Adrenal gland (tissue), 5 donors: ENCODE measurements at regions not wholly inside any gene's neighbourhood (a gene's known extent, or its start where the extent isn't known, plus 50 kb on each side); places are given as distances from the start of the nearest gene placed in this dataset.

Experiments used
- POLR2A ChIP-seq, 2 donors: fragments of 450-650 bp; IDR thresholded peaks; one replicate each; pipeline ENCODE4 v1.6.1; 2017; ENCODE audit warnings: antibody characterized with exemption in 2 of 2, mild to moderate bottlenecking in 2 of 2, moderate library complexity in 1 of 2
- TF ChIP-seq, protein P1 (sequence below), 6 experiments: fragments of 450-650 bp in 4 of 6; fragments of 200-600 bp in 2 of 6; sonication (generic) in 1 of 6; IDR thresholded peaks; 1 replicate in 5 of 6; 2 replicates in 1 of 6; pipeline versions ENCODE4 v1.5.1 to v1.8.0; 2016 to 2021; ENCODE audit warnings: antibody characterized with exemption in 6 of 6, mild to moderate bottlenecking in 2 of 6, moderate library complexity in 1 of 6
- donor health status: DM: no; HTN: no; CAD: no.

DNA sequence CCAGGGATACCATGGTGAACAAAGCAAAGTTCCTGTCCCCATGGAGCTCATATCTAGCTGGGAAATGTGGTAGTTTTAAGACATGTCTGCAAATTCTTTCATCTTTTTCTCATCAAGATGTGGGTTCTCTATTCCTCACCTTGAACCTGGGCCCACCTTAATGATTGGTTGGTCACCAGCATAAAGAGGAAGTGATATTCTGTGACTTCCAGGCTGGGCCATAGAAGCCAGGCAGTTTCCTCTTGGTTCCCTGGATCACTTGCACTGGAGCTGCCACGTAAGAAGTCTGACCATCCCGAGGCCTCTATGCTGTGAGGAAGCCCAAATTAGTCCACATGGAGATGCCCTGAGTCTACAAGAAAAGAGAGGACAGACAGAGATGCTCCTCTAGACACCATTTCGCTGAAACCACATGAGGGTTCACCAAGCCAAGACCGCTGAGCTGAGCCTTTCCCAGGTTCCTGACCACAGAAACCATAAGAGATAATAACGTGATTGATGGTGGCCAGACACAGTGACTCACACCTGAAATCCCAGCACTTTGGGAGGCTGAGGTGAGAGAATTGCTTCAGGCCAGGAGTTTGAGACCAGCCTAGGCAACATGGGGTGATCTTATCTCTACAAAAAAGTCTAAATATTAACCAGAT, 119.5 kb upstream of the ISX start:
- TF ChIP-seq, protein P1, sequence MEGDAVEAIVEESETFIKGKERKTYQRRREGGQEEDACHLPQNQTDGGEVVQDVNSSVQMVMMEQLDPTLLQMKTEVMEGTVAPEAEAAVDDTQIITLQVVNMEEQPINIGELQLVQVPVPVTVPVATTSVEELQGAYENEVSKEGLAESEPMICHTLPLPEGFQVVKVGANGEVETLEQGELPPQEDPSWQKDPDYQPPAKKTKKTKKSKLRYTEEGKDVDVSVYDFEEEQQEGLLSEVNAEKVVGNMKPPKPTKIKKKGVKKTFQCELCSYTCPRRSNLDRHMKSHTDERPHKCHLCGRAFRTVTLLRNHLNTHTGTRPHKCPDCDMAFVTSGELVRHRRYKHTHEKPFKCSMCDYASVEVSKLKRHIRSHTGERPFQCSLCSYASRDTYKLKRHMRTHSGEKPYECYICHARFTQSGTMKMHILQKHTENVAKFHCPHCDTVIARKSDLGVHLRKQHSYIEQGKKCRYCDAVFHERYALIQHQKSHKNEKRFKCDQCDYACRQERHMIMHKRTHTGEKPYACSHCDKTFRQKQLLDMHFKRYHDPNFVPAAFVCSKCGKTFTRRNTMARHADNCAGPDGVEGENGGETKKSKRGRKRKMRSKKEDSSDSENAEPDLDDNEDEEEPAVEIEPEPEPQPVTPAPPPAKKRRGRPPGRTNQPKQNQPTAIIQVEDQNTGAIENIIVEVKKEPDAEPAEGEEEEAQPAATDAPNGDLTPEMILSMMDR (IDR thresholded peaks at IDR 0.05) = no peak
- TF ChIP-seq POLR2A (IDR thresholded peaks at IDR 0.05) = no peak
